ENCODE measurements at regions not wholly inside any gene's neighbourhood (a gene's known extent, or its start where the extent isn't known, plus 50 kb on each side); places are given as distances from the start of the nearest gene placed in this dataset.

DNA sequence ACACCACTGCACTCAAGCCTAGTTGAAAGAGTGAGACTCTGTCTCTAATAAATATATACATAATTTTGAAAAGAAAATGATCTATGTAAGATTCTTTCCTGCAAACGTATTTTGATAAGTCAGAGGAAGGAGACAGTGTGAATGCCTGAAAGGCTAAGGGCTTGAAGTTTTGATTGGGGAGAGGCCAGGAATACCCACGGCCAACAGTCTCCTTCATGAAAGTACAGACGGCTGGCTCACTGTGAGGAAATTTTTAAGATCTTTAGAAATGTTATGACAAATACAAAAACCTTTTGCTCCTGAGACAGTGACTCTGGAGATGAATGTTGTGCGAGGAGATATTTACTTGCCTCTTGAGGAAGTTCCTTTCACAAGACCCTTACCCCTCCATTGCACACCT, 111.4 kb upstream of the KLHL13 start:
- Histone ChIP-seq H3K18ac (ENCODE audit: low read length) (no peak overlapping the region), H3K4me3 (ENCODE audit: low read depth, low read length) (no peak overlapping the region), H3K14ac (ENCODE audit: low read length) (no peak overlapping the region), H3K79me2 (ENCODE audit: control insufficient read depth, insufficient read depth, low read length, poor library complexity) (no peaks in the 10 kb centered on the region), H3K9me3 (ENCODE audit: insufficient read depth, low read depth, low read length) (no peaks in the 10 kb centered on the region), H4K91ac (ENCODE audit: low read depth, low read length) (no peak overlapping the region), H3K27ac (ENCODE audit: low read depth, low read length) (no peak overlapping the region), H3K27me3 (ENCODE audit: insufficient read depth, low read length) (no peaks in the 10 kb centered on the region), H3K23ac (ENCODE audit: low read length) (no peak overlapping the region), H4K8ac (ENCODE audit: low read depth, low read length) (no peak overlapping the region), H2BK120ac (ENCODE audit: insufficient read depth, low read length, poor library complexity) (no peak overlapping the region), H3K9ac (ENCODE audit: low read length) (no peak overlapping the region), H4K12ac (ENCODE audit: low read depth, low read length) (no peak overlapping the region), H2BK5ac (ENCODE audit: low read depth, low read length, poor library complexity) (no peak overlapping the region), H2AK5ac (ENCODE audit: low read length) (no peak overlapping the region), H3K79me1 (ENCODE audit: low read length) (no peaks in the 10 kb centered on the region), H3K4me1 (ENCODE audit: control insufficient read depth in 1 of 2, insufficient read depth in 2 of 2, low read length in 2 of 2) (no peaks in the 10 kb centered on the region), H3K4ac (ENCODE audit: low read depth, low read length) (no peak overlapping the region), H2AFZ (ENCODE audit: insufficient read depth, low read length, poor library complexity) (no peak overlapping the region), H3K36me3 (ENCODE audit: control insufficient read depth in 1 of 2, insufficient read depth in 2 of 2, low read length in 2 of 2) (no peaks in the 10 kb centered on the region), H3K4me2 (ENCODE audit: low read length) (no peak overlapping the region), H2BK12ac (ENCODE audit: low read length) (no peak overlapping the region)
- WGBS (ENCODE audit: extremely low coverage, insufficient coverage, insufficient read length): no CpG with 5 or more reads among the region's 4 CpGs
- no peak for DNase-seq

DNA sequence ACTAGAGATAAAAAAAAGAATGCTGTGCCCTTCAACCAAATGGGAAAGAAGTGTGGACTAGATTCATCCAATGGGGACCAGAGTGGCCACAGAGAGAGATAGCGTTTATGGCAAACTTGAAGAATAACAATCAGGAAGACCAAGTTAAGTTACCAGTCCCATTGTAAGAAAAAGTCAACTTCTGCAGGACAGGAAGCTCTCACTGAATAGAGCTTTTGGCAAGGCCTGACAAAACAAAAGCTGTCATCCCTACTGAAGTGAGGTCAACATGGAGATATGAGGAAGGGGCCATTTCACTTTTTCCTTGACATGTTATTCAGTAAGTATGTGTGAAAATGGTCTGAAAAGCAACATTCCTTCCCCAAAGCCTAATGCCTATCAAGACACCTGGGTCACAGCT, 111.8 kb upstream of the KLHL13 start:
- H2AFZ ChIP-seq (ENCODE audit: insufficient read depth, low read length, poor library complexity): no peak overlapping the region
- no peaks in the 10 kb centered on the region for H3K36me3 ChIP-seq (ENCODE audit: control insufficient read depth in 1 of 2, insufficient read depth in 2 of 2, low read length in 2 of 2)
- H3K9me3 ChIP-seq (ENCODE audit: insufficient read depth, low read depth, low read length): no peaks in the 10 kb centered on the region
- no peak overlapping the region for H2BK12ac ChIP-seq (ENCODE audit: low read length)
- H4K91ac ChIP-seq (ENCODE audit: low read depth, low read length): no peak overlapping the region
- no peak for DNase-seq
- WGBS (ENCODE audit: extremely low coverage, insufficient coverage, insufficient read length): no CpG with 5 or more reads among the region's 1 CpG
- H3K4me3 ChIP-seq (ENCODE audit: low read depth, low read length): no peak overlapping the region
- H3K27me3 ChIP-seq (ENCODE audit: insufficient read depth, low read length): no peaks in the 10 kb centered on the region
- H3K79me1 ChIP-seq (ENCODE audit: low read length): no peaks in the 10 kb centered on the region
- H4K12ac ChIP-seq (ENCODE audit: low read depth, low read length): no peak overlapping the region
- H2BK120ac ChIP-seq (ENCODE audit: insufficient read depth, low read length, poor library complexity): no peak overlapping the region
- no peak overlapping the region for H2BK5ac ChIP-seq (ENCODE audit: low read depth, low read length, poor library complexity)
- H3K4me1 ChIP-seq (ENCODE audit: control insufficient read depth in 1 of 2, insufficient read depth in 2 of 2, low read length in 2 of 2): no peaks in the 10 kb centered on the region
- no peak overlapping the region for H4K8ac ChIP-seq (ENCODE audit: low read depth, low read length)
- H3K23ac ChIP-seq (ENCODE audit: low read length): no peak overlapping the region
- H3K14ac ChIP-seq (ENCODE audit: low read length): no peak overlapping the region
- H3K4me2 ChIP-seq (ENCODE audit: low read length): no peak overlapping the region
- H2AK5ac ChIP-seq (ENCODE audit: low read length): no peak overlapping the region
- H3K4ac ChIP-seq (ENCODE audit: low read depth, low read length): no peak overlapping the region
- no peak overlapping the region for H3K18ac ChIP-seq (ENCODE audit: low read length)
- H3K9ac ChIP-seq (ENCODE audit: low read length): no peak overlapping the region
- no peaks in the 10 kb centered on the region for H3K79me2 ChIP-seq (ENCODE audit: control insufficient read depth, insufficient read depth, low read length, poor library complexity)
- no peak overlapping the region for H3K27ac ChIP-seq (ENCODE audit: low read depth, low read length)

DNA sequence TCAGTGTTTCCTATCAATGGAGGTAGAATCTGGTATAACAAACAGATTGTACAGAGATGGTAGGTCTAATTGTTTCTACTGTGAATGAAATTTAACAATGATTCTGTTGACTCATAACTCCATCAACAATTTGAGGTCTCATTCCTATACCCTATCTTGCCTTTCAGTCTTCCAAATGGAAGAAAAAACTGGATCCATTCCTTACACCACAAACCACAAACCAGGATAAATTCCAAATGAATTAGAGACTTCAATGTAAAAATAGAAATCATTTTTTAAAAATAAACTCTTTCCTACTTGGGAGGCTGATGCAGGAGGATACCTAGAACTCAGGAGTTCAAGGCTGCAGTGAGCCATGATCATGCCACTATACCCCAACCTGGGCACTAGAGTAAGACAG, 114.4 kb upstream of the WDR44 start:
- Histone ChIP-seq H3K27me3 (ENCODE audit: insufficient read depth, low read length) (no peaks in the 10 kb centered on the region), H2AK5ac (ENCODE audit: low read length) (no peak overlapping the region), H2BK5ac (ENCODE audit: low read depth, low read length, poor library complexity) (no peak overlapping the region), H3K9ac (ENCODE audit: low read length) (no peak overlapping the region), H3K14ac (ENCODE audit: low read length) (no peak overlapping the region), H3K79me2 (ENCODE audit: control insufficient read depth, insufficient read depth, low read length, poor library complexity) (no peaks in the 10 kb centered on the region), H2BK120ac (ENCODE audit: insufficient read depth, low read length, poor library complexity) (no peak overlapping the region), H3K18ac (ENCODE audit: low read length) (no peak overlapping the region), H3K9me3 (ENCODE audit: insufficient read depth, low read depth, low read length) (no peaks in the 10 kb centered on the region), H3K4me3 (ENCODE audit: low read depth, low read length) (no peak overlapping the region), H3K4me1 (ENCODE audit: control insufficient read depth in 1 of 2, insufficient read depth in 2 of 2, low read length in 2 of 2) (no peaks in the 10 kb centered on the region), H2AFZ (ENCODE audit: insufficient read depth, low read length, poor library complexity) (no peak overlapping the region), H3K79me1 (ENCODE audit: low read length) (no peaks in the 10 kb centered on the region), H3K4ac (ENCODE audit: low read depth, low read length) (no peak overlapping the region), H4K12ac (ENCODE audit: low read depth, low read length) (no peak overlapping the region), H3K4me2 (ENCODE audit: low read length) (no peak overlapping the region), H3K36me3 (ENCODE audit: control insufficient read depth in 1 of 2, insufficient read depth in 2 of 2, low read length in 2 of 2) (no peaks in the 10 kb centered on the region), H3K27ac (ENCODE audit: low read depth, low read length) (no peak overlapping the region), H2BK12ac (ENCODE audit: low read length) (no peak overlapping the region), H3K23ac (ENCODE audit: low read length) (no peak overlapping the region), H4K8ac (ENCODE audit: low read depth, low read length) (no peak overlapping the region), H4K91ac (ENCODE audit: low read depth, low read length) (no peak overlapping the region)
- no peak for DNase-seq

DNA sequence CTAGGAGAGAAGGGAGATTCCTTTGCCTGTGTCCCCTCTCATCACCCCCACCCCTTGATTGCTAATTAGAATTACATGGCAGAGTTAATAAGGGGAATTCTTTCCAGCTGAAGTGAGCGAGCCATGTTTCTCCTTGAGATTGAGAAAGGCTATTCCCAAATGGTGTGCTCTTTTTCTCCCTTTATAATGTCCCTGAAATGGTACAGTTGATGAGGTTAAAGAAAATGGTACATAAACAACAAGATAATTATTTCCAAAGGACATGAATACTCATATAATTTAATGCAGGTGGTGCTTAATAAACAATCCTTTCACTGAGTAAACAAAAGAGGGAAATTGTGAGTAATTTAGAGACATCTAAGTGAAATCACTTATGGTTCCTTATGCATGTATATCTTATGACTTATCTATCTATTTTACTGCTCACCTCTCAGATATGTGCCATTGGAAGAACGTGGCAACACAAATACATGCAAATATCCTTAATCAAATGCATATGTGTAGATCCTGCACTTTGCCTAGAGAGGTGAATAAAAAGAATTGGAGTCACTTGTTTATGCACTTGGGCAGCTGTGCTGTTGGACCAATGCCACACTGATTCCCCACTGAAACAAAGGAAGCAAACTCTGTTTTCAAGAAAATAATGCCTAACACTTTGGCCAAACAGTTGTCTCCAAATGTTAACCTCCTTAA, 106.6 kb upstream of the WDR44 start:
- Histone ChIP-seq H4K91ac (ENCODE audit: low read depth, low read length) (no peak overlapping the region), H2AFZ (ENCODE audit: insufficient read depth, low read length, poor library complexity) (no peak overlapping the region), H3K4ac (ENCODE audit: low read depth, low read length) (no peak overlapping the region), H3K4me2 (ENCODE audit: low read length) (no peak overlapping the region), H3K27ac (ENCODE audit: low read depth, low read length) (no peak overlapping the region), H3K9me3 (ENCODE audit: insufficient read depth, low read depth, low read length) (no peaks in the 10 kb centered on the region), H3K27me3 (ENCODE audit: insufficient read depth, low read length) (no peaks in the 10 kb centered on the region), H2BK120ac (ENCODE audit: insufficient read depth, low read length, poor library complexity) (no peak overlapping the region), H3K18ac (ENCODE audit: low read length) (no peak overlapping the region), H4K12ac (ENCODE audit: low read depth, low read length) (no peak overlapping the region), H3K79me2 (ENCODE audit: control insufficient read depth, insufficient read depth, low read length, poor library complexity) (no peaks in the 10 kb centered on the region), H3K9ac (ENCODE audit: low read length) (no peak overlapping the region), H4K8ac (ENCODE audit: low read depth, low read length) (no peak overlapping the region), H3K79me1 (ENCODE audit: low read length) (no peaks in the 10 kb centered on the region), H2BK5ac (ENCODE audit: low read depth, low read length, poor library complexity) (no peak overlapping the region), H2AK5ac (ENCODE audit: low read length) (no peak overlapping the region), H3K4me3 (ENCODE audit: low read depth, low read length) (no peak overlapping the region), H3K14ac (ENCODE audit: low read length) (no peak overlapping the region), H2BK12ac (ENCODE audit: low read length) (no peak overlapping the region), H3K4me1 (ENCODE audit: control insufficient read depth in 1 of 2, insufficient read depth in 2 of 2, low read length in 2 of 2) (no peaks in the 10 kb centered on the region), H3K23ac (ENCODE audit: low read length) (no peak overlapping the region), H3K36me3 (ENCODE audit: control insufficient read depth in 1 of 2, insufficient read depth in 2 of 2, low read length in 2 of 2) (no peaks in the 10 kb centered on the region)
- no CpG with 5 or more reads among the region's 2 CpGs for WGBS (ENCODE audit: extremely low coverage, insufficient coverage, insufficient read length)
- no peak for DNase-seq

Data from trophoblast cell (in vitro differentiated cells and primary cell).